ENCODE measurements at regions not wholly inside any gene's neighbourhood (a gene's known extent, or its start where the extent isn't known, plus 50 kb on each side); places are given as distances from the start of the nearest gene placed in this dataset.

DNA sequence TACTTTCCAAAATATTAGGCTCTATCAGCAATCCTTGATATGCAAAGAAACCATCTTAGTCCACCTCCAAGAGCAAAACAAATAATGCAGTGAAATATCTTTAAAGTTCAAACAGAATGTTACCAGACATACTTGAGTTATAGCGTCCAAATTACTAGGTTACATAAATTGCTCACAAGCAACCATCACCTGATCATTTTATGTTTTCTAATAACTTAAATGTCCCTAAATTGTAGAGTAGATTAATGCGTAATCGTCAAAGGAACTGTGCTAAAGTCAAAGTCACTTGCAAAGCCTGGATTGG, 350.6 kb upstream of the ARGLU1 start:
- TF ChIP-seq TCF4 (CRISPR knock-in tag; IDR thresholded peaks at IDR 0.05; ENCODE audit: borderline replicate concordance) (no peak), TSHZ2 (CRISPR knock-in tag; IDR thresholded peaks at IDR 0.05) (no peak), CSDC2 (CRISPR knock-in tag; IDR thresholded peaks at IDR 0.05) (no peak), ZFP30 (CRISPR knock-in tag; IDR thresholded peaks at IDR 0.05) (no peak)
